Activated CD4-positive, alpha-beta T cell treated with anti-CD3 and anti-CD28 coated beads, Interleukin-2, amount 50 U/mL, for 48 hours (primary cell): ENCODE measurements at regions not wholly inside any gene's neighbourhood (a gene's known extent, or its start where the extent isn't known, plus 50 kb on each side); places are given as distances from the start of the nearest gene placed in this dataset.
"Not testable (repeated sequence)": the region's sequence is repeated elsewhere in the genome, so short reads cannot be mapped to it uniquely, and the experiment has no call there.

Experiments used
- DNase-seq, 2 experiments: peaks; one replicate each; pipeline ENCODE4 v3.0.0-alpha.2; 2020

DNA sequence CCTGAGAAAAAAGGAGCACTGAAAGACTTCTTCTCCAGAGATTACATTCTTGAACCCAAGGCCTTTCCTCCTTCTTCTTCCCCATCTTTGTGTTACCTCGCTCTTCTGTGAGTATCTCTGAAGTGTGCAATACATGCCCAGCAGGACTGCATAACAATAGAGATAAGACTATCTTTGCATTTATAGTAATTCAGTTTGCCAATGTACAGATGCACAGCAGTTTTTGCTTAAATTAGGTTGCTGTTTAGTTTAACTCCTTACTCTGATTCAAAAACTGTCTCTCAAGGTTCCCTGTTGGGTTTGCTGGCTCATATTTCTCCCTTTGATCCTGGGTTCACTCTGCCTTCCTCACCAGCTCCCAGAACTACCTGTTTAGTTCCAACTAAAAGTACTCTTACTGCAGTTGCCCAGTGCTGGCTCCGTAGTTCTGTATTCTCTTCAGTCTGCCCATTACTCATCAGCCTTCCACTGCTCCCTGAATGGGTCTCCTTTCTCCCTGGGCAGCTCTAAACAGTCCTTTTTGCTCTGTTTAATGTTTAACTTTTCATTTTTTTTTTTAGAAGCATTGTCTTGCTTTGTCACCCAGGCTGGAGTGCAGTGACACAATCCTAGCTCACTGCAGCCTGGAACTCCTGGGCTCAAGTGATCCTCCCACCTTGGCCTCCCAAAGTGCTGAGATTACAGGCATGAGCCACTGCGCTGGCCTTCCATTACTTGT is 180.6 kb upstream of the CAND1 start:
- DNase-seq, result no peak

DNA sequence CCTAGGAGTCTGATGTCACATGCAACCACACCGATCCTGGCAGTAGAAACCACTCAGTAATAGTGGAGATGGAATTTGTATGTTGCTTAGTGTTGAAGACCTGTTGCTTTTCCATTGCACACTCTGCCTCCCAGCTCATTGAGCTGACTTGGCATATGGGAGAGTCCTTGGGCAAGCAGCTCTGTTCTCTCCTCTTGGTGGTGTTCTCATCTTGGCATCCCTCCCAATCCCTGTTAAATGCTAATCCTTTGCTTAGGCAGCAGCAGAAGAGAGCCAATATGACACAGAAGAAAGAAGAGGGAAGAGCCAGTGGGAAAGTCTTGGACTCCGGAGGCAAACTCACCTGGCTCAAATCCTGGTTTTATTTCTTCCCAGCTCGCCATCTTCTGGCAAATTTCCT is 178.0 kb upstream of the CAND1 start:
- DNase-seq, result no peak

DNA sequence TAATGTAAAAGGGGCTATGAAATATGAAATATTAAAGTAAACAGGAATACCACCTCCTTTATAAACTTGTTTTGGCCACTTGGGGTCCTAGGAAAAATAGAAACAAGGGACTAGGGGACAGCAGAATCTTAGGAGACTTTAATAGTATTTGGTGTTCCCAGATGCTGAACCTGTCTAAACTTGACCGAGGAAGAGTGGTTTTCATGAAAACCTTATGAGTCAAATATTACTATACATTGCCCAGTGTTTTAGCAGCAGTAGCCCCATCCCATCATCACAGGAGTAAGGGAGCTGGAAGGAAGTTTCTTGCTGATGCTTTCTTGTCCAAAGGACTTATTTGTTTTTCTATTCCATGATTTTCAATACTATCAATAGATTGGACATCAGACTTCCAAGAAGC is 177.5 kb upstream of the CAND1 start:
- DNase-seq, result no peak

DNA sequence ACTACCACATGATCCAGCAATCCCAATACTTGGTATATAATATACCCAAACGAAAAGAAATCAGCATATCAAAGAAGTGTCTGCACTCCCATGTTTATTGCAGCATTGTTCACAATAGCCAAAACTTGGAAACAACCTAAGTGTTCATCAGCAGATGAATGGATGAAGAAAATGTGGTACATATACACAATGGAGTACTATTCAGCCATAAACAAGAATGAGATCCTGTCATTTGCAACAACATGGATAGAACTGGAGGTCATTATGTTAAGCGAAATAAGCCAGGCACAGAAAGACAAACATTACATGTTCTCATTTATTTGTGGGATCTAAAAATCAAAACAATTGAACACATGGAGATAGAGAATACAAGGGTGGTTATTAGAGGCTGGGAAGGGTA is 176.2 kb upstream of the CAND1 start:
- DNase-seq, result not testable (repeated sequence)

DNA sequence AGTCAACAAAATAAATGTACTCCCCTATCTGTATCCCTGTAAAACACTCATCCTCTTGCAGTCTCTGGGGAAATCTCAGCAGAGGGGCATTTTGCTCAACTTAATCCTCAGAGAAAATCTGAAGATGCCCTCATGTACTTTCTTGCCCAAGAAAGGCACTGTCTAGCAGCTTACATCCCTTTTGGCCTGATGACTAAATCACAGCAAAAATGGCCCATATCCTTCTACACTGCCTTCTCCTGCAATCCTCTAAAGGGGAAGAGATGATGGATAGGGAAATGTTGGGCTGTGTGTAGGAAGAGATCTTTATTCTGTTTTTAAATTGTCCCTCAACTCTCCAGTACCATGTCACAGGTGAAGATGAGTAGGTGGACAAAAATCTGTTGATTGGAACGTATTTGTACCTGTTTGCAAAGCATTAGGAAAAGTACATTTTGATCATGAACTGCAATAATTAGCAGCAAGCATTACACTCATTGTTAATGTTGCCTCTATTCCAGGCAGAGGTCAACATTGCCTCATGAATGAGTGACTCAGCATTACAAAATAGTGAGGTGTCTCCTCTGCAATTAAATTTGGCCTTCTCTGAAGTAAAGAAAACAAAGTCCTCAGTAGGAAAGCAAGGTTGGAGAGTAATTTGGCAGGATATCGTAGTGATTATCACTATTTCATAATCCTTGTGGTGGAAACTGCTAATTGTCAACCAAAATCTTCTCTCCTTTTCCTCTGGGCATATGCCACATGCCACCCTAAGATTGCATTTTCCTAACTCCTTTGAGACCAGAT is 172.4 kb upstream of the CAND1 start:
- no peak for DNase-seq

DNA sequence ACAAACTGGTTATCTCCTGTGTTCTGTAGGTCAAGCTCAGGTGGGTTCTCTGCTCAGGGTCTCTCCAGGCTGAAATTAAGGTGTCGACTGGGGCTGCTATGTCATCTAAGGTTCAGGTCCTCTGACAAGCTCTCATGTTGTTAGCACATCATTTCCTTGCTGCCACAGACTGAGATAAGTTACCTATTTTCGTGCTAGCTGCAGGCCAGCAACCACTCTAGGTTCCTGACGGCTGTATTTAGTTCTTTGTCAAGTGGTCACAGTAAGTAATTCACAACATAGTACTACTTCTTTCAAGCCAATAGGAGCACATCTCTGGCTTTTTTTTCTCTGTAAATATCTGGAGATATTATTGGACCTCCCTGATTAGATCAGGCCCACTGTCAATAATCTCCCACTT is 169.3 kb upstream of the CAND1 start:
- no peak for DNase-seq

DNA sequence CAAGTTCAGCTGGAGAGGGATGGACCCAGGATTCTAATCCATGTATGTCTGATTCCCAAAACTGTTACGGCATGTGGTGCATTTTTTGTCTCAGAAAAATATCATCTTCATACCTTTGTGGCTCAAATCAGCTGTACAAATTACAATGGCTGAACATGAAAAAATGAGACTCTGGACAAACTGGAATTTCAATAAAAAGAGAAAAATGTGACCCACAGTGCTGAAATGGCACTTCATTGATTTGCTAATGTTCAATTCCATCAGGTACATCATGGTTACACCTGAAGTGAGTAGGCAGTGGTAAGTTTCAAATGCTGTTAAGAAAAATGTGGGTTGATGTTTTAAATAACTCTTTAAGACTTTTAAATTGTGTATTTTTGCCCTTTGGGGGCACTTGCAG is 165.6 kb upstream of the CAND1 start:
- no peak for DNase-seq

DNA sequence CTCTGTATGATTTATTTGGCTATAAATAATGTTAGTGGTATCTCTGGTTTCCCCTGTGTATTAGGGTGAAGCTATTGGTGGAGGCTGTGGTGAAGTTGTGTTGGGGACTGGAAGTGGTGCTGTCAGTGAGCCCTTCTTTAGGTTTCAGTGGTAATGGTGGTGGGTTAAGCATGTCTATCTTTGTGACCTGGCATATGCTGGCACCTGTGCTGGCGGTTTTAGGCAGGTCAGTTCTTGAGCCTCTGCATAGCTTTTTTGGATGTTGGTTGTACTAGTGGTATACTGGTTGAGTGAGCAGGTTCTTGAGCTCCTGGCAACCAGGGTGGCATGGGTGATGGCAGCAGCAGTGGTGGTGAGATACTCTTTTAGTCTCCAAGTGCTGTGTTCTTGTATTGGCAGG is 161.9 kb upstream of the CAND1 start:
- no peak for DNase-seq

DNA sequence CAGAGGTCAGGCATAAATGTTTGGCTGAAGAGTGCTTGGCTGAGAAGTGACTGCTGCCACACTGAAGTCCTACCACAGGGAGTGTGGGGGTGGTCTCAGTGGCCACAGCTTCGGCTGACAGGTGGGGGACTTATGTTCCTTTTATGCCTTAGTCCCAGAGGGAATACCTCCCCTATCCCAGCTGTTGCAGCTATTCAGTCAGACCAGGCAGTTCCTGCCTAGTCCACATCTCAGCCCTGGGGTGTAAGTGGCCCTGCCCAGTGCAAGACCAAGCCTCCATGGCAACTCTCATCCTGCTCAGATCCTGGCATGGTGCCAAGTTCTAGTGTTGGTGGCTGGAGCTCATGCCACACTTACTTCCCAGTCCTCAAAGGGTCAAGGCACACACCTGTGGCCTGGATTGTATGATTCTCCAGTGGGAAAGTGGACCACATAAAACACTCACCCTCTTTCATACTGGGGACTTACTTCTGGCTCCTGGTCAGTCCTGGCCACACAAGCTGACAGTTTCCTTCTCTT is 161.3 kb upstream of the CAND1 start:
- DNase-seq, result no peak

DNA sequence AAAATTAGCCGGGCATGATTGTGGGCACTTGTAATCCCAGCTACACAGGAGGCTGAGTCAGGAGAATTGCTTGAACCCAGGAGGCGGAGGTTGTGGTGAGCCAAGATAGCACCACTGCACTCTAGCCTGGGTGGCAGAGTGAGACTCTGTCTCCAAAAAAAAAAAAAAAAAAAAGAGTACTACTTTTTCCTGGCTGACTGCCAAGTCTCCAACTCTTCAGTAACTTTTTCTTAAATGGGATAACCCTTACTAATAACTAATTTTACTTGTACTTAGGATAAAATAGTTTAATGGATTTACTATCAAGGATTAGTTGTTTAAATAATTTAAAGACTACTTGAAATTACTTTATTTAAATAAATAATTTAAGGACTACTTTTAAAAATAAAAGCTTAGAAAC is 158.8 kb upstream of the CAND1 start:
- not testable (repeated sequence) for DNase-seq

DNA sequence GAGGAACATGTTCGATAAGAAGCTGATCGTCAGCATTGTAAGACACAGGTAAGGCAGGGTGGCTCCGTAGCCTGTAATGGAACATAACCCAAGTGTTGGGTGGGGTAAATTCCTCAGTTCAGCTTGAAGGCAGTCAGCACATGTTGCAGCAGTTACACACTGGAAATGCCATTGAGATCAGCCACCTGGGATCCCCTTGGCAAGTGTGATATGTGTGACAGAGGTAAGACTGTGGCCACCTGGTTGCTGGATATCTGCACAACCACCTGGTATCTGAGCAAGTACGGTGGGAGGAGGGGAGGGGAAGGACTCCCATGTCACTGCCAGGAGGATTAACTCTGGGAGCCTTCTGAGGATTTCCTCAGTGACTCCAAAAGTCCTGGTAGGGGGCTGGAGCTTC is 158.0 kb upstream of the CAND1 start:
- no peak for DNase-seq

DNA sequence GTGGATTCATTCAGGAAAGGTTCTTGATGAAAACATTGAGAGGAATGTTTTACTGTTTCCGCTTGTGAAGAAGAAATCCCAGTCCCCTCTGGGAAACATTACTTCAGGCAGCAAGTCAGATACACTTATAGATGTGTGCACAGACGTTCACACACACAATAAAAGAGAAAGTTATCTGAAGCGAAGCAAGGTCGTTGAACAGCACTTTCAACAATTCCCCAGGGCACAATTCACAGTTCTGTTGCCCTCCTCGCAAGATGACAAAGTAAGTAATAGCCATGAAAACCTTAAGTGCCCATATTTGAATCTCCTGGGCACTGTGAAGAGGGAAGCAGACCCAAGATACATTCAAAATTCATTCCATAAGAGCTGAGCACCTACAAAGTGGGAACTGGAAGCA is 156.6 kb upstream of the CAND1 start:
- no peak for DNase-seq

DNA sequence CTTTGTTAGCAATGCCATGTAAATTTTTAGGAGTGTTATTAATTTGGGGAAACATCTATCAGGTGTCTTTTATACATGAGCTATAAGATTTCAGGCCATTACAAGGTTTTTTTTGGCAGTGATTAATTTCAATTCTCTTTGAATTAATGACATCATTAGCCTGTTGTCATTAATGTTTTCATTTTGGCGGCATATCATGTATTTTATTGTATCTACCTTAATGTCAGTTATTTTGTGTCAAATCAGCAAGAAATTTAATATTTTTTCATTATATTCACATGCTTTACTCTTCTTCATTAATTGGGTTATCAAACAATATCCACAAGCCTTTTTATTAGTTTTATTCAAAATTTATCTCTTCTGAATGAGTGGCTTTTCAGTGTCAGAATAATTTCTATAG is 153.0 kb upstream of the CAND1 start:
- no peak for DNase-seq

DNA sequence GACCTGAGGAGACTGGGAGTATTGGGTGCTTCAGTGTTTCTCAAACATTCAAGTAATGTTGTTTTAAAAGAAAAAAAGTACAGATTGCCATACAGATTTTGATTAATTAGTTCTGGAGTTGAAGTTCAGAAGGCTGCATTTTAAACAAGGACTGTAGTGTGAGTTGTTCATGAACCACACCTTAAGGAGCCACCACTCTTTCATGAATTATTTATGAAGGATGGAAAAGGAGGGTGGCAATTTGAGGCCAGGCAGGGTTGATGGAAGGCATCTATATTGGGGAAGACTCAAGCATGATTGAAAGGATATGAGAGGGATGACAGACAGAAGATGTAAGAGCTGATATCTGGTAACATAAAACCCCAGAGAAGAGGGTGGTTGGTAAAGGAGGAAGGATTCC is 146.6 kb upstream of the CAND1 start:
- DNase-seq, result no peak

DNA sequence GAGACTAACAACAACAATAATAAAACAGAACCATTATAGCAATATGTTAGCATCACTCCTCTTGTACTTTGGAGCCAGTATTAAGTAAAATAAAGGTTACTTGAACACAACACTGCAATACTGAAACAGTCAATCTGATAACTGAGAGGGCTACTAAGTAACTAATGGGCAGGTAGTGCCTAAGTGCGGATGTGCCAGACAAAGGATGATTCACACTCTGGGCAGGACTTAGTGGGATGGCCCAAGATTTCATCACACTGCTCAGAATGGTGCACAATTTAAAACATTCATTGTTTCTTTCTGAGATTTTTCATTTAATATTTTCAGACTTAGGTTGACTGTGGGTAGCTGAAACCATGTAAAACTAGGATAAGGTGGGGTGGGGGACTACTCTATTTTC is 131.9 kb upstream of the CAND1 start:
- no peak for DNase-seq

DNA sequence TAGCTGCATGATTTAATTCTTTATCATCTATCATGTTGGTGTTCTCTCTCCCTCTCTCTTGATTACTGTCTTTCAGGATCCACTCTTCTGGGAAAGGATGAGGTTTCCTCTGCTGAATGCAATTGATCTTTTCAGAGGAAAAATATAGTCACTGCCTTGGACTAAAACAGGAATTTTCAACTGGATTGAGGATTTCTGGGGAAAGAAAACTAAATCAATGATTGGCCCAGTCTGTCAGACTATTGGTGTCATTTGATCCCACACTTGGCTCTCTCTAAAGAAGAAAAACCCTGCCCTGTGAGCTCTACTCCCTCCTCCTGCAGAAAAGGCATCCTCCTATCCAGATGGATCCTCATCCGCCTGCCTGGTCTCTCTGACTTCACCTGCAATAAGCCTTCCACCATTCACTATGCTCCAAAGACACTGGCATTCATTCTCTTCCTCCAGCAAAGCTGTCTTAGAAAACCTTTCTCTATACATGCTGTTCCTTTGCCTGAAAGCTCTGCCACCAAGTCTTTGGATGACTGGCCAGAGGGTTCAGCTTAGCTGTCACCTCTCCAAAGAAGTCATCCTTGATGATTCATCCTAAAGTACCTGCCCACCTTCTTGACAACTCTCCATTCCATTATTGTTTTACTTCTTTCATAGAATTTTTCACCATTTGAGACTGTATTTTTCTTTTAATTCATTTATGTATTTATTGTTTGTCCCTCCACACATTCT is 127.7 kb upstream of the CAND1 start:
- peak in 1 of 2 experiments; percentile 17 for DNase-seq

DNA sequence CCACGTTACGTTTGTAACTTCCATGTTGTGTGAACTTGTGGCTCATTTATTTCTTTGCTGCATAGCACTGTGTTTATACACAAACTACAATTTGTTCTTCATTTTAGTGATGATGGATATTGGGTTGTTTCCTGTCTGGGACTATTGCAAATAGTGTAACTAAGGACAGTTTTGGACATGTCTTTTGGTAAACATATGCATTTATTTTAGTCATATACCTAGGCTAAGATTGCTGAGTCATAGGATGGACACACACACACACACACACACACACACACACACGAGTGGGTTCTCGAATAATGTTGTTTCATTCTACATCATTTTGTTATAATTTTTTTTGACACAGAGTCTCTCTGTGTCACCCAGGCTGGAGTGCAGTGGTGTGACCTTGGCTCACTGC is 123.5 kb upstream of the CAND1 start:
- no peak for DNase-seq

DNA sequence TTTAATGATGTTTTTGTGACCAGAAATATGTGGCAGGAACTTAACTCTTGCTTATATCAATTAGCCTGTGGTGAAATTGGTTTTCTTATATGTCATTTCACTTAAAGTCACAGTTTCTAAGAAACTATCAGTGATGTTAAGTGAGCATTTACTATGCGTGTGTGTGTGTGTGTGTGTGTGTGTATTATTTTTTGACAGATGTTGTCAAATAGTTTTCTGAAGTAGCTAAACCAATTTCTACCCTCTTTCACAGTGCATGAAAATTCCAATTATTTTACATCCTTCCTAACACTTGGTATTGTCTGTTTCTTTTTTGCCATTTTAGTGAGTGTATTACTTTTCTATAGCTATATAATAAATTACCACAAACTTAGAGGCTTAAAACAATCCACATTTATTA is 122.1 kb upstream of the CAND1 start:
- DNase-seq, result no peak

DNA sequence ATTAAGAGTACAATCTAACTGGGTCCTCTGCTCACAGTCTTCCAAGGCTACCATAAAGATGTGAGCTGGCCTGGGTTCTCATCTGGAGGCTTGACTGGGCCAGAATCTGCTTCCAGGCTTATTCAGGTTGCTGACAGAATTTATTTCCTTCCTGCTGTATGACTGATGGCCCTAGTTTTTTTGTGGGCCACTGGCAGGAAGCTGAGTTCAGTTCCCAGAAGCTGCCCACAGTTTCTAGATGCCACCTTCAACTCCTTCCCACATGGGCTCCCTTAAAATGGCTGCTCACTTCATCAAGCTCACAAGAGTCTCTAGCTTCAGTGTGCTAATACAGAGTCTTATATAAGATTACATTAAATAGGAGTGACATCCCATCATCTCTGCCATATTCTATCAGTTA is 121.7 kb upstream of the CAND1 start:
- DNase-seq, result peak in 1 of 2 experiments; percentile 8

DNA sequence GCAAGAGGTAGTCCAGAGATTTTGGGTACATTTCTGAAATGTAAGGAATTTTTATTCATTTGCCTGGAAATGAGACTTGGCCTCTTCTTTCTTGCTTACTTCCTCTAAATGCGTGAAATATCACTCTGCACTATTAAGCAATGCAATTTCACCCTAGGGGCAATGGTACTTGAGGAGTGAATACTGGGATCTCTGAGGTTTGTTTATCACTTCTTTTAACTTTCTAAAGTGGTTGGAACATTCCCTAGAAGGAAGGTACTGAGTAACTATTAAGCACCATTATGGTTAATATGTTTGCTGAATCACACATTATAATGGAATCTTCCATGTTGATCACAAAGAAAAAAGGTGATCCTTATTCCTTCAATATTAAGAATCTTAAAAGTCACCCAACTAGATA is 120.9 kb upstream of the CAND1 start:
- DNase-seq, result no peak

DNA sequence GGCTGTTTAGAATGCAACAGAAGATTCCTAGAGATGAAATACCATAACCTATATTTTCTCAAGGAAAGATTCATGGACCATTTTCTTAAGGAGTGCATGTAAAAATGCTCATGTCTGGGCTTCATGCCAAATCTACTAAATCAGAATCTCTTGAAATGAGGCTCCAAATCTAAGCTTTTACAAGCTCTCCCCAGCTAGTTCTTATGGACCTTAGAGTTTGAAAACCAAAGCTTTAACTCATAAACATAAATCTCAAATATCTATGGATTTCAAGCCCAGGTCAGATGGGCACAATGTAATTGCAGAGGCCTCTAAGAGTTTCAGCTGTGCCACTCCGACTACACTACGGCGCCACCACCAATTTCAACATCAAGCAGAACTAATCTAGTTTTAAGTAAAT is 117.3 kb upstream of the CAND1 start:
- DNase-seq, result no peak

DNA sequence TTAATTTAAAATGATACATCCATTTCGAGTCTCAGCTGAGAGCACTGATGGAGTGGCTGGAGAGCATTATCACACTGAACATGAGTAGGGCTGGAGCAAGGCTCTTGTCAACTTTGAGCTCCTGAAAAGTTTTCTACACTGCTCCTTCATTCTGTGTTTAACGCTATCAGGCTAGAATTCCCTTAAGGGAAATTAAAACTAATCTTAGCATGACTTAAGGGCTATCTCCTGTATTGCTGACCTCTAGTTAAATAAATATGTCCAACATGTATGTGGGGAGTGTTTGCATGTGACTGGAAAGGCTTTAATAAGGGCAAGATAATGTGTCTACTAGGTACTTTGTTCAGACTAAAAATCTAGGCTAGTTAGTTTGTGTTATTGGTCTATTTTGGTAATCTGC is 116.7 kb upstream of the CAND1 start:
- DNase-seq, result no peak

DNA sequence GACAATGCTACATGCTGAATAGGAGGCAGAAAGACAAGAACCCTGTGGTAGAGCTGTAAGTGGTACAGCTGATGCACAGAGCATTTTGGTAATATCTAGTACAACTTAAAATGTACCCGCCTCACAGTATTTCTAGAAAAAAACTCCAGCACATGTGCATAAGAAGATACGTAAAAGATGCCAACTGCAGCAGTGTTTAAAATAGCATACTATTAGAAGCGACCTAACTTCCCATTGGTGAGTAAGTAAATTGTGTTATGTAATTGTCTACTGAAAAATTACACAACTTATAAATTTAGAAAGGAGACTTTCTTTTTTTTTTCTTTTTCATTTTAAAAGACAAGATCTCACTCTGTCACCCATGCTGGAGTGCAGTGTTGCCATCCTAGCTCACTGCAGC is 114.3 kb upstream of the CAND1 start:
- DNase-seq, result no peak

DNA sequence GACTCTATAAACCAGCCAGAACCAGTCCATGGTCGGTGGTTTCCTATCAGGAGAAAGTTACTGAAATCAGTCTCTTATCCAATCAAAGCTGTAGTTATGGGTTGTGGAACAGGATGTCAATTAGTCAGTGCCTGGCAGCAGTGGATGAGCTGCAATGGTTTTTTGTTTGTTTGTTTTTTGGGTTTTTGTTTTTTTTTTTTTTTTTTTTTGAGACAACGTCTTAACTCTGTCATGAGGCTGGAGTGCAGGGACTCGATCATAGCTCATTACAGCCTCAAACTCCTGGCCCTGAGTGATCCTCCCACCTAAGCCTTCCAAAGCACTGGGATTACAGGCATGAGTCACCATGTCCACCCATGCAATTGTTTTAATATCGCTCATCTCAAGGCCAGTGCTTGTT is 113.3 kb upstream of the CAND1 start:
- DNase-seq, result no peak
